Stomach (tissue), 4 donors: ENCODE measurements at regions not wholly inside any gene's neighbourhood (a gene's known extent, or its start where the extent isn't known, plus 50 kb on each side); places are given as distances from the start of the nearest gene placed in this dataset.

Experiments
- CTCF ChIP-seq, 7 experiments: fragments of 450-650 bp in 4 of 7; fragments of 200-600 bp in 3 of 7; sonication (generic) in 3 of 7; IDR thresholded peaks; one replicate each; pipeline ENCODE4 v1.5.1; 2016 to 2019; ENCODE audit warnings: antibody characterized with exemption in 7 of 7, control low read depth in 2 of 7, mild to moderate bottlenecking in 1 of 7
- POLR2A ChIP-seq, 4 donors: fragments of 450-650 bp; IDR thresholded peaks; one replicate each; pipeline ENCODE4 v1.6.1; 2016; ENCODE audit warnings: antibody characterized with exemption in 4 of 4, control low read depth in 2 of 4, mild to moderate bottlenecking in 1 of 4, moderate library complexity in 1 of 4

- no peak for TF ChIP-seq POLR2A (IDR thresholded peaks at IDR 0.05)
- TF ChIP-seq CTCF (IDR thresholded peaks at IDR 0.05) = no peak
These were observed 1002.9 kb upstream of the IGFBP7 start for GRCh38 chr4:58113126-58113525.
